CD14-positive monocyte (primary cell): ENCODE measurements at regions not wholly inside any gene's neighbourhood (a gene's known extent, or its start where the extent isn't known, plus 50 kb on each side); places are given as distances from the start of the nearest gene placed in this dataset.

Experiments used
- DNase-seq, 3 donors: peaks; one replicate each; pipeline ENCODE4 v3.0.0-alpha.2; 2011 to 2022
- H2AFZ ChIP-seq: 2 replicates; pipeline ENCODE4 v1.6.0; 2012; ENCODE audit warnings: mild to moderate bottlenecking, low read depth, low read length, inconsistent platforms; ENCODE audit not compliant: insufficient read depth, poor library complexity, severe bottlenecking
- H3K27ac ChIP-seq, 2 donors: 1 replicate in 1 of 2; 2 replicates in 1 of 2; pipeline ENCODE4 v1.5.1; 2012 to 2013; ENCODE audit warnings: low read length in 2 of 2, control low read depth in 1 of 2, inconsistent platforms in 1 of 2, low read depth in 1 of 2, mild to moderate bottlenecking in 1 of 2
- H3K27me3 ChIP-seq, 2 donors: one replicate each; pipeline versions ENCODE4 v1.6.0 to v1.6.1; 2011 to 2013; ENCODE audit warnings: low read length in 2 of 2; ENCODE audit not compliant: control insufficient read depth in 2 of 2, insufficient read depth in 2 of 2
- H3K36me3 ChIP-seq, 2 donors: replicated peaks in 1 of 2; 1 replicate in 1 of 2; 2 replicates in 1 of 2; pipeline versions ENCODE4 v1.5.1 to v1.6.1; 2012 to 2013; ENCODE audit warnings: low read length in 2 of 2, control low read depth in 1 of 2, inconsistent platforms in 1 of 2, mild to moderate bottlenecking in 1 of 2; ENCODE audit not compliant: insufficient read depth in 2 of 2, control insufficient read depth in 1 of 2
- H3K4me1 ChIP-seq, 2 donors: 1 replicate in 1 of 2; 2 replicates in 1 of 2; pipeline versions ENCODE4 v1.5.1 to v1.6.1; 2012 to 2013; ENCODE audit warnings: low read length in 2 of 2, control low read depth in 1 of 2, inconsistent platforms in 1 of 2, mild to moderate bottlenecking in 1 of 2, moderate library complexity in 1 of 2; ENCODE audit not compliant: insufficient read depth in 2 of 2, control insufficient read depth in 1 of 2
- H3K4me2 ChIP-seq: replicated peaks from 2 replicates; pipeline ENCODE3; 2012; ENCODE audit warnings: low read length, moderate library complexity, mild to moderate bottlenecking; ENCODE audit not compliant: poor library complexity, severe bottlenecking; ENCODE audit errors: extremely low read depth
- H3K4me3 ChIP-seq, 3 experiments: fragments of 200-600 bp in 1 of 3; sonication (generic) in 1 of 3; replicated peaks in 1 of 3; 1 replicate in 2 of 3; 2 replicates in 1 of 3; pipeline ENCODE4 v1.5.1; 2011 to 2013; ENCODE audit warnings: low read length in 3 of 3, mild to moderate bottlenecking in 3 of 3, control low read depth in 2 of 3, low read depth in 2 of 3, inconsistent platforms in 1 of 3, moderate library complexity in 1 of 3
- H3K79me2 ChIP-seq: 2 replicates; pipeline ENCODE4 v1.6.0; 2012; ENCODE audit warnings: mild to moderate bottlenecking, control low read depth, inconsistent platforms, low read length, moderate library complexity; ENCODE audit not compliant: insufficient read depth
- H3K9ac ChIP-seq: 2 replicates; pipeline ENCODE4 v1.6.0; 2017; ENCODE audit warnings: low read length, mild to moderate bottlenecking; ENCODE audit not compliant: insufficient read depth, poor library complexity, severe bottlenecking
- H3K9me3 ChIP-seq, 2 donors: replicated peaks in 1 of 2; 1 replicate in 1 of 2; 2 replicates in 1 of 2; pipeline versions ENCODE4 v1.5.1 to v1.6.1; 2012 to 2013; ENCODE audit warnings: low read length in 2 of 2, control low read depth in 1 of 2; ENCODE audit not compliant: control insufficient read depth in 1 of 2, insufficient read depth in 1 of 2
- H4K20me1 ChIP-seq: 2 replicates; pipeline ENCODE4 v1.6.0; 2012; ENCODE audit warnings: mild to moderate bottlenecking, low read length, control low read depth, moderate library complexity; ENCODE audit not compliant: insufficient read depth
- H3K27ac Mint-ChIP-seq, 7 donors: one replicate each; pipeline ENCODE4 v1.8.0; 2020; ENCODE audit warnings: mild to moderate bottlenecking in 7 of 7, mixed read lengths in 7 of 7, moderate library complexity in 6 of 7, inconsistent platforms in 2 of 7
- H3K27me3 Mint-ChIP-seq, 3 donors: one replicate each; pipeline ENCODE4 v1.8.0; 2021 to 2022; ENCODE audit warnings: low read depth in 3 of 3, mild to moderate bottlenecking in 3 of 3, mixed read lengths in 3 of 3, moderate library complexity in 3 of 3, inconsistent platforms in 1 of 3
- H3K36me3 Mint-ChIP-seq, 2 donors: one replicate each; pipeline ENCODE4 v1.8.0; 2020; ENCODE audit warnings: mixed read lengths in 2 of 2, inconsistent platforms in 1 of 2, mild to moderate bottlenecking in 1 of 2
- H3K4me1 Mint-ChIP-seq: one replicate; pipeline ENCODE4 v1.8.0; 2020; ENCODE audit warnings: mild to moderate bottlenecking, mixed read lengths
- H3K4me3 Mint-ChIP-seq, 2 donors: one replicate each; pipeline ENCODE4 v1.8.0; 2020; ENCODE audit warnings: mild to moderate bottlenecking in 2 of 2, mixed read lengths in 2 of 2, moderate library complexity in 1 of 2
- H3K9me3 Mint-ChIP-seq, 7 donors: one replicate each; pipeline ENCODE4 v1.8.0; 2020 to 2022; ENCODE audit warnings: mixed read lengths in 7 of 7, mild to moderate bottlenecking in 6 of 7, moderate library complexity in 6 of 7, inconsistent platforms in 2 of 7
- CTCF ChIP-seq: fragments of 200-600 bp; IDR thresholded peaks from one replicate; pipeline ENCODE4 v1.8.0; 2022; ENCODE audit warnings: antibody characterized with exemption, mild to moderate bottlenecking
- WGBS: methylation state at CpG from one replicate; pipeline ENCODE4 v1.1.5; 2013; ENCODE audit warnings: missing lambda C conversion rate; ENCODE audit not compliant: insufficient coverage; 5-methylcytosine and 5-hydroxymethylcytosine counted together
- intact Hi-C, 2 donors: fragments of 100-400 bp; cut with micrococcal nuclease; formaldehyde crosslinking; loops; one replicate each; pipeline versions ENCODE4 v1.15.0 to v1.15.1; 2023

- intact Hi-C loops = no loop called here
- Mint-ChIP-seq H3K36me3 (no peaks in the 10 kb centered on the region), H3K27ac (no peak overlapping the region), H3K4me3 (no peak overlapping the region), H3K27me3 (no peaks in the 10 kb centered on the region), H3K4me1 (no peaks in the 10 kb centered on the region), H3K9me3 (peaks cover 3 to 15% (median 8%) of the 10 kb centered on the region in 7 donors)
- H3K9me3 ChIP-seq = peaks cover 5% of the 10 kb centered on the region in 2 donors
- no peaks in the 10 kb centered on the region for H4K20me1 ChIP-seq
- no peak overlapping the region for H3K9ac ChIP-seq
- H3K36me3 ChIP-seq = no peaks in the 10 kb centered on the region
- no peaks in the 10 kb centered on the region for H3K79me2 ChIP-seq
- H3K27me3 ChIP-seq = no peaks in the 10 kb centered on the region
- no peak overlapping the region for H3K4me3 ChIP-seq
- H3K27ac ChIP-seq = no peak overlapping the region
- H3K4me1 ChIP-seq = no peaks in the 10 kb centered on the region
- DNase-seq = no peak
- H3K4me2 ChIP-seq = no peak overlapping the region
- no CpG with 5 or more reads among the region's 1 CpG for WGBS
- H2AFZ ChIP-seq = no peak overlapping the region
- TF ChIP-seq CTCF = no peak
Observed at GRCh38 chr5:57960569-57960968, 478.0 kb upstream of the ACTBL2 start.

- Histone ChIP-seq H4K20me1 (no peaks in the 10 kb centered on the region), H3K36me3 (no peaks in the 10 kb centered on the region), H3K79me2 (no peaks in the 10 kb centered on the region), H3K4me3 (no peak overlapping the region), H3K9ac (no peak overlapping the region), H3K4me1 (no peaks in the 10 kb centered on the region), H3K27me3 (no peaks in the 10 kb centered on the region), H3K9me3 (no peaks in the 10 kb centered on the region), H3K27ac (no peak overlapping the region), H2AFZ (no peak overlapping the region), H3K4me2 (no peak overlapping the region)
- H3K4me3 Mint-ChIP-seq = no peak overlapping the region
- no peaks in the 10 kb centered on the region for H3K4me1 Mint-ChIP-seq
- intact Hi-C loops = no loop called here
- no peaks in the 10 kb centered on the region for H3K36me3 Mint-ChIP-seq
- H3K9me3 Mint-ChIP-seq = no peaks in the 10 kb centered on the region
- no CpG with 5 or more reads among the region's 3 CpGs for WGBS
- no peak for TF ChIP-seq CTCF
- H3K27me3 Mint-ChIP-seq = peaks cover 0 to 2% (median 0%) of the 10 kb centered on the region in 3 donors
- H3K27ac Mint-ChIP-seq = no peak overlapping the region
- DNase-seq = no peak
Observed at GRCh38 chr5:57956636-57957035, 474.0 kb upstream of the ACTBL2 start.
